Hematopoietic multipotent progenitor cell (in vitro differentiated cells): ENCODE measurements at regions not wholly inside any gene's neighbourhood (a gene's known extent, or its start where the extent isn't known, plus 50 kb on each side); places are given as distances from the start of the nearest gene placed in this dataset.

Experiments
- DNase-seq, 3 donors: peaks; one replicate each; pipeline ENCODE4 v3.0.0-alpha.2; 2011 to 2015; ENCODE audit warnings: low read depth in 2 of 3, low spot score in 2 of 3

DNA sequence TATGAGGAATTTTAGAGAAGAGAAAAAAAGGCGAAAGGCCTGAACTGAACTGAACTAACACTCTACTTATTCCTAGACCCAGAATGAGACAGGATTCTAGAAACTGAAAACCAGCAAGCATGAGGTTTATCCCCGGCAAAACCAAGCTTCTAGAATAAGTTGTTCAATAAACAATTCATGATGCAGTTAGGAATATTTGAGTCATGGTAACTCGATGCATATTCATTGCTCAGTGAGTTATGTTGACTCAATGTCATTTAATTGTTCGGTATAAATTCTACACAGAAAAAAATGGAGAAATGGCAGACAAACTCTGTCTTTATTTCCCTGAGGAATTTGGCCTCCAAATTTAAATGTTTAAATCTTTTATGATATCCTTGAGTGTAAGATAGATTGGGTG lies 321.5 kb downstream of the SATB2 start:
- no peak for DNase-seq

DNA sequence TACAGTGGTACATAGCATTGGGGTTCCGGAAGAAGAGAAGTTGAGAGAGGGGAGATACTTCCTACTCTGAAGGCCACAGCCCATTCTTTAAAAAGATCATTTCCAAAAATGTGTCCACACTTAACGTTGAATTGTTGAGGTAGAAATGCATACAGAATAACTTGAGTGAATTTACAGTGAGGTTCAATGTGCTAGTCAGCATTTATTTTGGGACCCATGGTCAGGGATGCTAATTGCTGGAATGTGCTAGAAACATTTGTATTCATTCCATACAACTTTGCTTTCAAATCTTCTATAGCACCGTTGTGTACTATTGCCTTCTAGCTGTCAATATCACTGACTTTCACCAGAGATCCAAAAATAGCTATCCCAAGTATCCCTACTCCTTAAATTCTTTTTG lies 325.9 kb downstream of the SATB2 start:
- no peak for DNase-seq

DNA sequence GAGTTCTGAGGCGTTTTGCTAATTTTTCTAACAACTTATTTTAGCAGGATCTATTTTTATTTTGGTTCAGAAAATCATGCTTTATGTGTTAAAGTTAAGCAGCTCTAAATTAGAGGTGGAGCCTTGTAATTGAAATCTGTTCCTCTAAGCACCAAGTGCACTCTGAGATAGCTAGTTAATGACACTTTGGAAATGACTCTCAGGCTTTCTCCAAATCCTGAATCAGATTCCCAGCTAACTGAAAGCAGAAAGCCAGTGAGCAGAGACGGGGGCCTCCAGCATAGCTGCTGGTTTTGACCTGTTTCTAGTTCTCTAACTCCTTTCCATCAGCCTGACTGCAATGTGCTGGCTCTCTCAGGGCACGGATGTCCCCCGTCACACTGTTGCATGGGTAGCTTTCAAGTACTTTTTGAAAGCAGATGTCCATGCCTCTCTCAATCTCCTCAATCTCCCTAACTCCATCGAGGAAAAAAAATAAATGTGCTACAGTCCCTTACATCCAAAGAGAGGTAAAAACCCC lies 326.5 kb downstream of the SATB2 start:
- DNase-seq, result no peak

DNA sequence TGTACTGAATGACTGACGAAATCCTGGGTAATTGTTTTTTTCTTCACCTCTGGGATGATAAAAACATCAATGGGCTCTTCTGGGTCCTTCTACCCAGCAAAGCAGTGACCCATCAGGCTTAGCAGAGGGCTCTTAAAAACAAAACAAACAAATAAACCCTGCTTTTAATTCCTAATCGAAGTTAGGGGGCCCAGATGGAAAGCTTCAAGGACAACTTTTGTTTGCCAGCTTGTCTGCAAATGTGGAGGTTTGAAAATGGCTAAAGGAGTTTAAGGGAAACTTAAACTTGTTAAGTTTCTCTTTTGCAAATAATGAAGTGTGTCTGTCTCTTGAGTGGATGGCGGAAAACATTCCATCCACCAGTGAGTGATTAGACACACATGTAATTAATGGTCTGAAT lies 327.2 kb downstream of the SATB2 start:
- DNase-seq, result no peak

DNA sequence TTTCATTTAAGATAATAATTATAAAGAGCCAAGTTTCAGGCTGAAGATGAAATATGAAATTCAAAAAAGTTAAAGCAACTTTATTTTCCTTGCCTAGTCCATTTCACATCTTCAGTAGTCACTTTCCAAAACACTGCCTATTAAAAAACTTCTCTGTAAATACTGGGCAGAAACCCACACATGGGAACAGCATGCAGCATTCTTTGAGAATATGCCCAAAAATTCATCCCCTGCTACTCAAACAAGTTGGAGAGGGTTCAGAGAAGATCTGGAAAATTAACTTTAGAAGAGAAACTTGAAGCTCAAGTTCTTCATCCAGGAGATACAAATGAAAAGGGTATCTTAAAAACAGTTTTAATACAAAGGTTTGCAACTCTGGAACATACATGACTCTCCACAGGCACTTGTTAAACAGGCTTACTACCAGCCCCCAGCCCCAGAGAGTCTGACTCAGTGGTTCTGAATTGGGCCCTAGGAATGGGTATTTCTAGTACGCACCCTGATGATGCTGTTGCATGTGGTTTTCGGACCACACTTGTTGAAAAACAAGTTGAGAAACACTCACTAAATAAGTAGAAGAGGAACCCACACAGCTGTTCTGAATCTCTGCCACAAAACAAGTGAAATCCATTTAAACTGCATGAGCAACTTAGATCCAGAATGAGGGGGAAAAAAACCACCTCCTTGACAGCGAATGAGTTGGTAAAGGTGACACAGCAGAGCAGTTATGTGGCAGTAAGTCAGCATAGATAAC lies 329.1 kb downstream of the SATB2 start:
- no peak for DNase-seq

DNA sequence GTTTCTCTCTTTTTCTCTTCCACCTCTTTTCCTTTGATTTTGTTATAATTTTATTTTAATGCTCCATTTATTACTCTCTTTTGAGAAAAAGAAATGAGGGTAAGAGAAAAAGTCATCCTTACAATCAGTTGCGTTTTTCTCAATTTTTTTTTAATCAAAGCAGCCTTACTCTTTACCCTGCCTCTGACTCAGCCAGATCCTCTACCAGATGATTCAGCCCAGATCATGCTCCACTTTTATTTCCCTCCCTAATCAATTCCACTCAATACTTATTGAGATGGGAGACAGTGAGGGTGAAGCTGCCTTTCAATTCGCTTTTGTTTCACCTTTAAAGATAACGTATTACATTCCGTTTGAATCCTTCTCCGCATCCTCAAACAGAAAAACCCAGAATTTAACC lies 337.9 kb downstream of the SATB2 start:
- no peak for DNase-seq

DNA sequence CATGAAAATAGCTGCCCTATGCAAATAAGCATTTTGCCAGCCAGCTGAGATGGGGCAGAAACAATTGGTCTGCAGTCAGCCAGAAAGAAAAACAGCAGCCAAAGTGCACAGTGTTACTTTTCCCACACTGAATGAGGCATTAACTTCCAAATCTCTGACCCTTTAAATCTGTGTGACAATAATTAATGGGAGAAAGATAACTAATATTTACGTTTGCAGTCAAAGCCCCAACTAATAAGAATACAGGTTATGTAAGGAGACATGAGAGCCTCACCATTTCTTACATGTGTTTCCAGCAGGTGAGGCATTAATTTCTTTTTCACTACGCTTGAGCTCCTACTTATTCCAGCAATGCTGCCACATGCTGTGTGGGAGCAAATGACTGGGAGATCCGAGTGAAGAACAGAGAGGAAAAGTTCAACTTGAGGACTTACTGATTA lies 339.0 kb downstream of the SATB2 start:
- no peak for DNase-seq

DNA sequence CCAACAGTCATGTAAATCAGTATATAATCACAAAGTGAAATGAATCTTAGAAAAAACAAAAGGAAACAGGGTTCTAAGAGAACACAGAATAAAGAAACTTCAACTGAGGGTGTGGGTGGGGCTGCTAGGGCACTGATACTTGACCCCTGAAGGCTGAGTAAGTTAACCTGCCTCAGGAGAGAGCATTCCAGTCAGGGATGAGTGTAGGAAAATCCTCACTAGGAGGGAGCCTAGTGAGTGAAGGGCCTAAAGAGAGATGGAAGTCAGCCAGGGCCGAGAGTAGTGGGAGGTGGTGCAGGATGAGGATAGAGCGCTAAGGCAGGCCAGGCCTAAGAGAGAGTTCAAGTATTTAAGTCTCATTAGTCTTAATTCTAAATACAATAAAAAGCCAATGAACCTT lies 342.6 kb downstream of the SATB2 start:
- no peak for DNase-seq

DNA sequence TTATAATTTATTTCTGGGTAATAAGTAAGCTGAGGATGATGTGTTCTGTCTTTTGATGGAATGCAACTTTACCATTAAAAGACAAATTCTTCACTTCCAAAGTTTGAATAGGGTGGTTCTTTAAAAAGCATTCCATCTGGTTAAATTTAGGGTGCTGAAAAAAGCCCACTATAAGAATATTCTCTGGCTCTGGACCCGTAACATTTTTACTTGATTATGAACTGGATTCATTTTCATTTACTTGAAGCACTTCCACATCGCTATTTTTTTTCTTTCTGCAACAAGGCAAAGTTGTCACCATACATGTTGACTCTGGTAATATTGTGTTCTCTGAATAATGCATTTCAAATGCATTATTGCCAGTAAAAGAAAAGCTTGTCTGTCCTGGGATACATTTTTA lies 344.6 kb downstream of the SATB2 start:
- no peak for DNase-seq

DNA sequence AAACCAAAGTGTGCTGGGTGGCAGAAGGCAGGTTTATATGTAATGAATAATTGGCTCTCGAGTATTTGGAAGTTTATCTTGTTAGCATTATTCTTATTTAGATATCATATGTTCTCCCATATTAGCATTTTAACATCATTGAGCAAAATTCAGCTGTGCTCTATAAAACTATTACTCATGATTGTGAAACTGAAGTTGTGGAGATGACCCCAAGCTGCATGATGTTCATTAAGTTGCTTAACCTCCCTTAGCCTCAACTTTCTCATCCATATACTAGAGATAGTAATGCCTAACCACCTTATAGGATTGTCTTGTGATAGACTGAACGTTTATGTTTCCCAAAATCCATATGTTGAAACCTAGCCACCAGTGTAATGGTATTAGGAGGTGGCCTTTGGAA lies 346.3 kb downstream of the SATB2 start:
- no peak for DNase-seq

DNA sequence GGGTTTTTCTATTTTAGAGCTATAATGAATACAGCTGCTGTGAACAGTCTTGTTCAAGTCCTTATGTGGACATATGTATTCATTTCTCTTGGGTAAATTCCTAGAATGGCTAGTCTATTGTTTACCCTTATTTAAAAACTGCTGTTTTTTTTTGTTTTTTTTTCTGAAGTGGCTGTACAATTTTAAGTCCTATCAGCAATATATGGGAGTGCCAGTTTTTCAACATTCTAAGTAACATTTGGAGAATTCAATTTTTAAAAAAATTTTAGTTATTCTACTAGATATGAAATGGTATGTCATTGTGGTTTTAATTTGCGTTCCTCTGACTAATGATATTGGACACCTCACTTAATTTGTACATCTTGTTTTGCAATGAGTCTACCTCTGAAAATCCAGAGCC lies 349.7 kb downstream of the SATB2 start:
- no peak for DNase-seq

DNA sequence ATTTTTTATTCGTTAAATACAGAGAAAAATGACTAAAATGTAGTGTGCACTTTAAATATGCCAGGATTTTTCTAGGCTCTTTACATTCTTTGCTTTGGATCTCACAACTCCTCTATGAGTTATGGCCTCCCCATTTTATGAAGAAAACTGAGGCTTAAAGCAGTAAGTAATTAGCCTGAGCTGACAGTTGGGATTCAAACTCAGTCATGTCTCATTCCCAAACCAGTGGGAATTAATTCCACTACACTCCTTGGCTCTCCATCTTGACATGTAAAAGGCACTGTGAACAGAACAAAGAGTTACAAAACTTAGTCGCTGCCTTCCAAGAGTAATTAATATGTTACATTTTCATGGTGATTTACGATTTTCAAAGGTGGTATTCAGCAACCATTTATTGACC lies 351.9 kb downstream of the SATB2 start:
- no peak for DNase-seq

DNA sequence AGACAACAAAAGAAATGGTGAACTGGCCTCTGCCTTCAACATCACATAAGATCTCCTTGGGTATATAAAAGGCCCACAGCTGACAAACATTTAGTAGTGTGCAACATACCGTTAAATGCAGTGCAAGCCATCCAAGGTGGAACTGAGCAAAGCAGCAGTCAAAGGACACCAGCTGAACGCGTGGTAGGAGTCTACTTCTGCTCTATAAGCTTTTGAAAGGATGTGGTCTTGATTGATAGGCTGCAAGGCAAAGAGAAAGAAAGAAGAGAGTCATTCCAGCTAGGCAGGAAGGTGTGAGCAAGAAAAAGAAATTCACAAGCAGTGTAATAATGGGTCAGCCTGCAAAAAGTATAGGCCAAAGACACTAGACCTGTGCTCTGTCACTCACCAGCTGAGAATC lies 356.3 kb downstream of the SATB2 start:
- no peak for DNase-seq

DNA sequence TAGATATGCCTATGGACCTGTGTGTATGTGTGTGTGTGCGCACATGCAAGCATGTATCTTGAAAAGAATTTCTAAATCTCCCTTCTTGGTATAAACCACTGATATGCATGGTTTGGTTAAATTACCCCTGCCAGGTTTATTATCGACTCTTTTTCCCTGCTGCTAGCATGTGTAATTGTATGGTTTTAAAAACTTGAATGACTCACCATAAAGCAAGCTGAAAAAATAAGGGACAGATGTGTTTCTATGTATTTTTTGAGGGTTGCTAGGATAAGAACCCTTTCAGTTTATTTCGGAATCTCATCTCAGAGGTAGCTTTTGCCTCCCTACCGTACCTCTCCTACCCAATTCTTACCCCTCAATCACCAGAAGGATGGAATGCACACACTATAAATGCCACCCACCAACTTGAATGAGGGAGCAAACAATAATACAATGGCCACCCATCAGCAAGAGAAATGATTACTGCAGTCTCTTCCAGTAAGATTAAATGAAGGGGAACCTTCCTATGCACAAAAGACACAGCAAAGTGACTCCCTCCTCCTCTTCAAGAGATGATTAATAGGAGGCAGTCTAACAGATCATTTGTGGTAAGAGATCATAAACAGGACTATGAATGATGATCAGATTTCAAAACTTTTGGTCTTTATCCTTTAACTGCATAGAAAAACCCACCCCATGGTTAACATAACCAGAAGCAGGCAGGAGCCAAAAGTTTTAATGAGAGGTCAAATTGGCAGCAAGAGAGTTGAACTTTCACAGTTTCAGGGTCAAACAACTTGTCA lies 357.2 kb downstream of the SATB2 start:
- DNase-seq, result no peak

DNA sequence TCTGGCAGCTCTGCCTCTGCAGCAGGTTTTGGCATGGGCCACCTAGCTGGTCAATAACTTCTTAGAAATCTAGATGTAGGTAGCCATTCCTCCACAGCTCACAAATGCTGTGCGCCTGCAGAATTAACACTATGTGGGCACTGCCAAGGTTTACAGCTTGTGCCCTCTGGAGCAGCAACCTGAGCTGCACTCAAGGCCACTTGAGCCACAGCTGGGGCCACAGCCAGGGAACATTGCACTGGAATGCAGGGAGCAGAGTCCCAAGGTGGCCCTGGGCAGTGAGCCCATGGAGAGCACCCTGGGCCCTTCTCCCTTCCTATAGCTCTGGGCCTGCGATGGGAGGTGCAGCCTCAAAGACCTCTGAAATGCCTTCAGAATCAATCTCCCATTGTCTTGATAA lies 365.3 kb downstream of the SATB2 start:
- no peak for DNase-seq

DNA sequence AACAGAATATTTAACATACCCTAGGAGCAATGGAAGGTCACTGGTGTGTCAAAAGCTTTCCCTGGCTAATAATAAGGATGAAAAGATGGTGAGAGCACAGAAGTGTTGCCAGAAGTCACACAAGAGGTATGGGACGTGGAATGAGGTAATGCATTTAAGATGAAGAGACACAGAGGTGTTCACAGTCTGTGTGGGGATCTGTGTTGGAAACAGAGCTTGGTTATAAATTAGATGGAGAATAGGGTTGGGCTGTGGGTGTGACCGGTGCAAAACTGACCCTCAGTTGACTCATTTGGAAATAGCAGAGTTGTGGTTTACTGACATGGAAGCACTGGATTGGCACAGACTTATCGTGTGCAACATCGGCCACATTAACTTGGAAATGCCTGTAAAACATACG lies 372.5 kb downstream of the SATB2 start:
- no peak for DNase-seq

DNA sequence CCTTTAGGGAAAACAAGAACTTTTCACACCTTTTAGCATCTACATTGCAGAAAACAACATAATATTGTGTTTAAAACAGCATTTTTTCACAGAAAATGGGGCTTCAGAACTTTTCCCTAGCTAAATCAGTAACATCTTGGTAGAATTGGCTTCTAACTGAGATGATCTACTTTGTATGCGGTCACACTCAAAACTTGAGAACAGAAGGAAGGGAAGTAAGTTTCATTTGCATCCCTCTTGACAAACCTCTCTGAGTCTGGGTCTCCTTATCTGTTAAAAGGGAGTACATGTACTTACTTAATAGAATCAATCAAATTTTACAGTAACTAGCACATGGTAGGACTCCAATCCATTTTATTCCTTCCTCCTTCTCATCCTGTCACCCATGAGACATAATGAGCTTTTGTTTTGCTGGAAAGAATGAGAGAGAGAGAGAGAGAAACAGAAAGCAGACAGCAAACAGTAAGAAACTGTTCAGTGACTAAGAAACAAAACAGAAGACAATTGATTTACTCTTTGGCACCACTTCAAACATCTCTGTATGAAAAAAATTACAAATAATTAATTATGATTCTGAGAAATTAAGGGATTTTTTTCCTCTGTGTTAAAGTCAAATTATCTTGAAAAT lies 387.3 kb downstream of the SATB2 start:
- DNase-seq, result no peak

DNA sequence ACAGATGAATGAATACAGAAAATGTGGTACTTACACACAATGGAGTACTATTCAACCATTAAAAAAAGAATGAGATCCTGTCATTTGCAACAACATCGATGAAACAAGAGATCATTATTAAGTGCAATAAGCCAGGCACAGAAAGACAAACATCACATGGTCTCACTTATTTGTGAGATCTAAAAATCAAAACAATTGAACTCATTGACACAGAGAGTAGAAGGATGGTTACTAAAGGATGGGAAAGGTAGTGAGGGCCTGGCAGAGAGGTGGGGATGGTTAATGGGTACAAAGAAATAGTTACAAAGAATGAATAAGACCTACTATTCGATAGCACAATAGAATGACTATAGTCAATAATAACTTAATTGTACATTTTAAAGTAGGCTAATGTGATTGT lies 393.5 kb downstream of the SATB2 start:
- DNase-seq, result no peak

DNA sequence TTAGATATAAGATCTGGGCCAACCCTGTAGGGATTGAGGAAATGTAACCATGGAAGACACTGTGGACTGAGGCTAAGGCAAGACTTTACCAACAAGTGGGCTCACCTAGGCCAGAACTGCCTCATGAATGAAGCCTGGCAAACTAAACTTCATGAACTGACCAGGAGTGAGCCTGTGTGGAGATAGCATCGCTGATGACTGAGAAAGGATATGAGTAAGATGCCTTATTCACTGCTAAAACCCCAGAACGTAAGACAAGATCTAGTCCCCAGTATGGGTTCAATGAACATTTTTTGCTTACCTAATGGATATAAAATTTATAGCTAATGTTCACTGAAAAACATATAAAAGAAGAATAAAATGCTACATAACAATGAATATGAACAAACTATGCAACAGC lies 399.8 kb downstream of the SATB2 start:
- no peak for DNase-seq

DNA sequence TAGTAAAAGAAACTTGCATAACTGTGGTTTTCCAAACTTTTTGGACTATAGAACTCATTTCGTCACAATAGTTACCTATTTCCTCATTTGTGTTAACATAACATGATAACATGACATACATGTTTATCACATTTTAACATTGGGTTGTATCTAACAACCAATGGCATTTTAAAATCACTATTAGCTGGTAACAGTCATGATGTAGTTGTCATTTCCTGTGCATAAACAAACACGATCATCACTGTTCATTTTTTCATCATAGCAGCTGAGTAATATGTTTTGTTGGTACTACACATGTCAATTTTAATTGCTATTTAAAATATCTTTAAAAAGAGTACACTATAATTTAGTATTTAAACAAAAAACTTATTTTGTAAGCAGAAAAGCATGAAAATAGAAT lies 402.4 kb downstream of the SATB2 start:
- no peak for DNase-seq

DNA sequence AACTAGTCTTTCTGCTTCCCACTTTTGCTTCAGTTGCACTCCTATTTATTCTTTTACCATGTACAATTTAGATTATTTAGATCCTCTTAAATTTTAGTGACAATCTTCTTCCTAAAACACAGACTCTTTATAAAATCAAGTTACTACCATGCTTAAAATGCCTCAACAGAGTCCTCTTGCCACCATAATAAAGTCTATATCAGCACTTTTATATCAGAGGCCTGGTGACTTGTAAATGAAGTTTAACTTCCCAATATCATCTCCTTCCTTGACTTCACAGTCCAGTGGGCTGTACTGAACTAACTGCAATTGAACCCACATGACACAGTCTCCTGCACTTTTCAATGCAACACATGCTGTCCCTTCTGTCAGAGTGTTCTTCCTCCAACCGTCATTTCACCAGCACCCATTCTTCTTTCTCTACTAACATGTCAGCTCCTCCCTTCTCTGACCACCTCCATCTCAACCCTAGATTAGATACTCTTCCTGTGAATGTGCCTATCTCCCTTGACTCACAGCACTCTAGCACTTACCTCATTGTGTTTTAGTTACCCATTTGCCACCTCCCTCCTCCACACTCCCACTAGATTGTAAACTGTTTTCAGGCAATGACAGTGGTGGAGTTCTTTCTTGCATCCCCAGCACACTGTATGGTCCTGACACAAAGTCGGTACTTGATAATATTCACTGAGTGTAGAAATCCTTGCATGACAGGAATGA lies 414.9 kb downstream of the SATB2 start:
- DNase-seq, result no peak
